H1 (cell line): ENCODE measurements at regions not wholly inside any gene's neighbourhood (a gene's known extent, or its start where the extent isn't known, plus 50 kb on each side); places are given as distances from the start of the nearest gene placed in this dataset.

Experiments used
- CBX8 ChIP-seq: fragments of 300-800, 300-1000 bp; sonication (generic); IDR thresholded peaks from 2 replicates; pipeline ENCODE4 v1.7.1; 2016; ENCODE audit warnings: low read depth, low read length, borderline replicate concordance
- CEBPB ChIP-seq: IDR thresholded peaks from 2 replicates; pipeline ENCODE4 v1.6.1; 2012; ENCODE audit warnings: low read depth, low read length
- NANOG ChIP-seq: IDR thresholded peaks from 2 replicates; pipeline ENCODE4 v1.6.1; 2011; ENCODE audit warnings: low read length, low read depth, mild to moderate bottlenecking, inconsistent platforms; ENCODE audit not compliant: insufficient read depth, poor library complexity, severe bottlenecking
- POLR2A ChIP-seq, 2 experiments: IDR thresholded peaks; 1 replicate in 1 of 2; 2 replicates in 1 of 2; pipeline ENCODE4 v1.6.1; 2011; ENCODE audit warnings: low read depth in 2 of 2, low read length in 2 of 2, mild to moderate bottlenecking in 2 of 2; ENCODE audit errors: control extremely low read depth in 1 of 2
- POLR2AphosphoS5 ChIP-seq: IDR thresholded peaks from 2 replicates; pipeline ENCODE4 v1.6.1; 2011; ENCODE audit warnings: low read depth, low read length
- RAD21 ChIP-seq, 2 experiments: IDR thresholded peaks in 1 of 2; conservative IDR thresholded peaks in 1 of 2; 2 replicates each; pipeline ENCODE4 v1.6.1; 2011; ENCODE audit warnings: low read depth in 2 of 2, low read length in 2 of 2, improper control_type of control experiment in 1 of 2, inconsistent platforms in 1 of 2, mild to moderate bottlenecking in 1 of 2, moderate library complexity in 1 of 2
- TF ChIP-seq, protein P1 (sequence below), 3 experiments: IDR thresholded peaks; 1 replicate in 2 of 3; 2 replicates in 1 of 3; pipeline versions ENCODE4 v1.5.1 to v1.6.1; 2011; ENCODE audit warnings: low read length in 3 of 3, mild to moderate bottlenecking in 3 of 3, inconsistent platforms in 2 of 3, low read depth in 1 of 3, moderate library complexity in 1 of 3; ENCODE audit not compliant: insufficient read depth in 1 of 3; ENCODE audit errors: control extremely low read depth in 1 of 3
- TF ChIP-seq, protein P2 (sequence below): IDR thresholded peaks from 2 replicates; pipeline ENCODE4 v1.6.1; 2012; ENCODE audit warnings: inconsistent platforms

DNA sequence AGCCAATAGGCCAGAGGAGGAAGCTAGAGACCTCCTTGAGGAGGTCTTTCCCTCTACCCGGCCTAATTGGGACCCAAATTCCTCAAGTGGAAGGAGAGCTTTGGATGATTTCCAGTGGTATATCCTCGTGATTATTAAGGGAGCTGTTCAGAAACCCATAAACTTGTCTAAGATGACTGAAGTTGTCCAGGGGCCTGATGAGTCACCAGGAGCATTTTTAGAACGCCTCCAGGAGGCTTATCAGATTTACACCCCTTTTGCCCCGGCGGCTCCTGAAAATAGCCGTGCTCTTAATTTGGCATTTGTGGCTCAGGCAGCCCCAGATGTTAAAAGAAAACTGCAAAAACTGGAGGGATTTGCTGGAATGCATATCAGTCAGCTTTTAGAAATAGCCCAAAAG lies 198.1 kb downstream of the ZNF486 start:
- TF ChIP-seq, protein P1, sequence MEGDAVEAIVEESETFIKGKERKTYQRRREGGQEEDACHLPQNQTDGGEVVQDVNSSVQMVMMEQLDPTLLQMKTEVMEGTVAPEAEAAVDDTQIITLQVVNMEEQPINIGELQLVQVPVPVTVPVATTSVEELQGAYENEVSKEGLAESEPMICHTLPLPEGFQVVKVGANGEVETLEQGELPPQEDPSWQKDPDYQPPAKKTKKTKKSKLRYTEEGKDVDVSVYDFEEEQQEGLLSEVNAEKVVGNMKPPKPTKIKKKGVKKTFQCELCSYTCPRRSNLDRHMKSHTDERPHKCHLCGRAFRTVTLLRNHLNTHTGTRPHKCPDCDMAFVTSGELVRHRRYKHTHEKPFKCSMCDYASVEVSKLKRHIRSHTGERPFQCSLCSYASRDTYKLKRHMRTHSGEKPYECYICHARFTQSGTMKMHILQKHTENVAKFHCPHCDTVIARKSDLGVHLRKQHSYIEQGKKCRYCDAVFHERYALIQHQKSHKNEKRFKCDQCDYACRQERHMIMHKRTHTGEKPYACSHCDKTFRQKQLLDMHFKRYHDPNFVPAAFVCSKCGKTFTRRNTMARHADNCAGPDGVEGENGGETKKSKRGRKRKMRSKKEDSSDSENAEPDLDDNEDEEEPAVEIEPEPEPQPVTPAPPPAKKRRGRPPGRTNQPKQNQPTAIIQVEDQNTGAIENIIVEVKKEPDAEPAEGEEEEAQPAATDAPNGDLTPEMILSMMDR (IDR thresholded peaks at IDR 0.05; ENCODE audit: control extremely low read depth in 1 of 3, insufficient read depth in 1 of 3, low read depth in 1 of 3, low read length in 3 of 3): no peak
- TF ChIP-seq RAD21 (IDR thresholded peaks at IDR 0.05 in 1 of 2, conservative IDR thresholded peaks at IDR 0.05 in 1 of 2; ENCODE audit: low read depth in 2 of 2, low read length in 2 of 2) (no peak), POLR2A (IDR thresholded peaks at IDR 0.05; ENCODE audit: control extremely low read depth in 1 of 2, low read depth in 2 of 2, low read length in 2 of 2) (no peak), POLR2AphosphoS5 (no peak), CBX8 (no peak), CEBPB (no peak), NANOG (no peak)
- TF ChIP-seq, protein P2, sequence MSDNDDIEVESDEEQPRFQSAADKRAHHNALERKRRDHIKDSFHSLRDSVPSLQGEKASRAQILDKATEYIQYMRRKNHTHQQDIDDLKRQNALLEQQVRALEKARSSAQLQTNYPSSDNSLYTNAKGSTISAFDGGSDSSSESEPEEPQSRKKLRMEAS: no peak
